Stomach (tissue), 4 donors: ENCODE measurements at regions not wholly inside any gene's neighbourhood (a gene's known extent, or its start where the extent isn't known, plus 50 kb on each side); places are given as distances from the start of the nearest gene placed in this dataset.
"Not testable (repeated sequence)": the region's sequence is repeated elsewhere in the genome, so short reads cannot be mapped to it uniquely, and the experiment has no call there.

Experiments
- EP300 ChIP-seq: sonication (generic); formaldehyde crosslinking; IDR thresholded peaks from one replicate; pipeline ENCODE4 v1.6.1; 2017; ENCODE audit warnings: antibody characterized with exemption
- POLR2A ChIP-seq, 4 donors: fragments of 450-650 bp; IDR thresholded peaks; one replicate each; pipeline ENCODE4 v1.6.1; 2016; ENCODE audit warnings: antibody characterized with exemption in 4 of 4, control low read depth in 2 of 4, mild to moderate bottlenecking in 1 of 4, moderate library complexity in 1 of 4

GRCh38 chr21:19119259-19119658 is 715.7 kb upstream of the TMPRSS15 start:
- TF ChIP-seq POLR2A (IDR thresholded peaks at IDR 0.05); EP300: not testable (repeated sequence)
